Testis (tissue), 2 donors: ENCODE measurements at regions not wholly inside any gene's neighbourhood (a gene's known extent, or its start where the extent isn't known, plus 50 kb on each side); places are given as distances from the start of the nearest gene placed in this dataset.

Experiments
- POLR2A ChIP-seq: fragments of 450-650 bp; IDR thresholded peaks from one replicate; pipeline ENCODE4 v1.6.1; 2017; ENCODE audit warnings: antibody characterized with exemption, mild to moderate bottlenecking, moderate library complexity
- TF ChIP-seq, protein P1 (sequence below), 3 experiments: fragments of 450-650 bp in 2 of 3; fragments of 200-600 bp in 1 of 3; sonication (generic) in 1 of 3; IDR thresholded peaks; one replicate each; pipeline ENCODE4 v1.5.1; 2016 to 2019; ENCODE audit warnings: antibody characterized with exemption in 3 of 3, mild to moderate bottlenecking in 2 of 3, moderate library complexity in 1 of 3

DNA sequence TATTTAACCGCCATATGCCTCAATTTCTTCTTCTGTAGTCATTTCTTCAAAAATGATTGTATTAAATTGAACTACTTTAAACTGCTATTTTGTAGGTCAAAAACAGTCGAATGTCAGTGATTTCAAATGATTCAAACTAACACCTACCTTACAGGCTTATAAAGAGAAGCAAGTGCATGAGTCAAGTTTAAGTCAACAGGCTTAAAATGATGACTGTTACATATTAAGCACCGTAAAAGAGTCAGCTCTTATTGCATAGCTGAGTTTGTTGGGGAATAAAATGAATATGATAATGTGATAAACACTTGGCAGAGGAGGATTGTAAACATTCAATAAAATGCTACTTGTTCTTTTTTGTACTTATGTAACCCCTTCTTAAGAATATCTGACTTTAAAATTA, 90.1 kb upstream of the ANKRD1 start:
- TF ChIP-seq, protein P1, sequence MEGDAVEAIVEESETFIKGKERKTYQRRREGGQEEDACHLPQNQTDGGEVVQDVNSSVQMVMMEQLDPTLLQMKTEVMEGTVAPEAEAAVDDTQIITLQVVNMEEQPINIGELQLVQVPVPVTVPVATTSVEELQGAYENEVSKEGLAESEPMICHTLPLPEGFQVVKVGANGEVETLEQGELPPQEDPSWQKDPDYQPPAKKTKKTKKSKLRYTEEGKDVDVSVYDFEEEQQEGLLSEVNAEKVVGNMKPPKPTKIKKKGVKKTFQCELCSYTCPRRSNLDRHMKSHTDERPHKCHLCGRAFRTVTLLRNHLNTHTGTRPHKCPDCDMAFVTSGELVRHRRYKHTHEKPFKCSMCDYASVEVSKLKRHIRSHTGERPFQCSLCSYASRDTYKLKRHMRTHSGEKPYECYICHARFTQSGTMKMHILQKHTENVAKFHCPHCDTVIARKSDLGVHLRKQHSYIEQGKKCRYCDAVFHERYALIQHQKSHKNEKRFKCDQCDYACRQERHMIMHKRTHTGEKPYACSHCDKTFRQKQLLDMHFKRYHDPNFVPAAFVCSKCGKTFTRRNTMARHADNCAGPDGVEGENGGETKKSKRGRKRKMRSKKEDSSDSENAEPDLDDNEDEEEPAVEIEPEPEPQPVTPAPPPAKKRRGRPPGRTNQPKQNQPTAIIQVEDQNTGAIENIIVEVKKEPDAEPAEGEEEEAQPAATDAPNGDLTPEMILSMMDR (IDR thresholded peaks at IDR 0.05) = no peak
- TF ChIP-seq POLR2A = no peak
